ENCODE measurements at regions not wholly inside any gene's neighbourhood (a gene's known extent, or its start where the extent isn't known, plus 50 kb on each side); places are given as distances from the start of the nearest gene placed in this dataset.

DNA sequence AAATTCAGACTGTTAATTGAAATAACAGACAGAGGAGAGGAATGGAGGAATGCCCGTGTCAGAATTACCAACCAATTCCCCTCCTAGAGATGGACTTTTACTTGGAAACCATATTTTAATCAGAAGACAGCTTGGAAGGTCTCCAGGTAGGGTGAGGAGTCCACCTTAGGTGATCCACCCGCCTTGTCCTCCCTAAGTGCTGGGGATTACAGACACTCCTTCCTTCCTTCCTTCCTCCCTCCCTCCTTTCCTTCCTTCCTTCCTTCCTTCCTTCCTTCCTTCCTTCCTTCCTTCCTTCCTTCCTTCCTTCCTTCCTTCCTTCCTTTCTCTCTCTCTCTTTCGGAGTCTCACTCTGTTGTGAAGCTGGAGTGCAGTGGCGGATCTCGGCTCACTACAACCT, 328.0 kb downstream of the RAPGEF2 start:
- H3K4me2 ChIP-seq (ENCODE audit: low read length) = no peak overlapping the region
- H3K79me2 ChIP-seq = no peaks in the 10 kb centered on the region
- H3K36me3 ChIP-seq (ENCODE audit: control insufficient read depth, insufficient read depth, low read length) = no peaks in the 10 kb centered on the region
- TF ChIP-seq, protein P1, sequence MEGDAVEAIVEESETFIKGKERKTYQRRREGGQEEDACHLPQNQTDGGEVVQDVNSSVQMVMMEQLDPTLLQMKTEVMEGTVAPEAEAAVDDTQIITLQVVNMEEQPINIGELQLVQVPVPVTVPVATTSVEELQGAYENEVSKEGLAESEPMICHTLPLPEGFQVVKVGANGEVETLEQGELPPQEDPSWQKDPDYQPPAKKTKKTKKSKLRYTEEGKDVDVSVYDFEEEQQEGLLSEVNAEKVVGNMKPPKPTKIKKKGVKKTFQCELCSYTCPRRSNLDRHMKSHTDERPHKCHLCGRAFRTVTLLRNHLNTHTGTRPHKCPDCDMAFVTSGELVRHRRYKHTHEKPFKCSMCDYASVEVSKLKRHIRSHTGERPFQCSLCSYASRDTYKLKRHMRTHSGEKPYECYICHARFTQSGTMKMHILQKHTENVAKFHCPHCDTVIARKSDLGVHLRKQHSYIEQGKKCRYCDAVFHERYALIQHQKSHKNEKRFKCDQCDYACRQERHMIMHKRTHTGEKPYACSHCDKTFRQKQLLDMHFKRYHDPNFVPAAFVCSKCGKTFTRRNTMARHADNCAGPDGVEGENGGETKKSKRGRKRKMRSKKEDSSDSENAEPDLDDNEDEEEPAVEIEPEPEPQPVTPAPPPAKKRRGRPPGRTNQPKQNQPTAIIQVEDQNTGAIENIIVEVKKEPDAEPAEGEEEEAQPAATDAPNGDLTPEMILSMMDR (IDR thresholded peaks at IDR 0.05) = no peak
- H3K9ac ChIP-seq = no peak overlapping the region
- H3K27ac ChIP-seq = no peak overlapping the region
- H3K9me3 ChIP-seq (ENCODE audit: control insufficient read depth, low read length) = no peaks in the 10 kb centered on the region
- no peak overlapping the region for H2AFZ ChIP-seq
- H3K4me3 ChIP-seq (ENCODE audit: low read depth, low read length) = no peak overlapping the region
- H3K27me3 ChIP-seq (ENCODE audit: control insufficient read depth, insufficient read depth, low read length) = no peaks in the 10 kb centered on the region
- H3K4me1 ChIP-seq = no peaks in the 10 kb centered on the region

DNA sequence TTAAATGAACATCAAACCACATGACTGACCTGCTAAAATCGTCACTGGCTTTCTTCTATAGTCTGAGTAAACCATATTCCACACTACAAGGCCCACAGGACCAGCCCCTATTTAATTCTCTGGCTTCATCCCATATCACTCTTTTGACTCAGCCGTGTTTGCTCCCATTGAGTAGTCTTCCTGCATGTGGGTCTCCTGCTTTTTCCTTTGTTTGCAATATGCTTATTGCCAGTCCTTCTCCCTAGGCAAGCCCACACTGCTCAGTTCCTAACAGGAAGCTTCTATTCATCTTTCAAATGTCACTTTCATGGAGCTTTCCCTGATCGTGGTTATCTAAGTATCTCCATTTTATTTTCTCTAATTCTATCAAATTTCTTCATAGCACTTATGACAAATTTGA, 329.6 kb downstream of the RAPGEF2 start:
- H3K9me3 ChIP-seq (ENCODE audit: control insufficient read depth, low read length) = no peaks in the 10 kb centered on the region
- H2AFZ ChIP-seq = no peak overlapping the region
- no peak overlapping the region for H3K4me2 ChIP-seq (ENCODE audit: low read length)
- TF ChIP-seq, protein P1 (IDR thresholded peaks at IDR 0.05) = no peak
- no peaks in the 10 kb centered on the region for H3K36me3 ChIP-seq (ENCODE audit: control insufficient read depth, insufficient read depth, low read length)
- no peaks in the 10 kb centered on the region for H3K4me1 ChIP-seq
- no peak overlapping the region for H3K27ac ChIP-seq
- no peaks in the 10 kb centered on the region for H3K79me2 ChIP-seq
- H3K4me3 ChIP-seq (ENCODE audit: low read depth, low read length) = no peak overlapping the region
- no peak overlapping the region for H3K9ac ChIP-seq
- H3K27me3 ChIP-seq (ENCODE audit: control insufficient read depth, insufficient read depth, low read length) = no peaks in the 10 kb centered on the region

DNA sequence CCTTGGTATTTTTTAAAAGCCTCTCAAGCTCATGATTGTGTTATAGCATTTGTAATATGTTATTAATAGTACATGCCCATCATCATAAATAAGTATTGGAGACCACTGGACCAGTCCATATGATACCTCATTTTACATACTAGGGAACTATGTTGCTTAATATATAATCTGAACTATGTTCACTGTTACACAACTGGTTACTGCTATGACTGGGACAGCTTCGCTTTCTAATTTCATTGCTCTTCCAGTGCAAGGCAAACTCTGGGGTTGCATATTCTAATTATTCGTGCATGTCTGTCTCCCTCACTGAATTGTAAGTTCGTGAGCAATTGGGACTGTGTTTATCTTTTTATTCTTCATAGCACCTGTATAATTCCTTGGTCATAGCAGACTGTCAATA, 330.5 kb downstream of the RAPGEF2 start:
- no peaks in the 10 kb centered on the region for H3K79me2 ChIP-seq
- no peak overlapping the region for H3K27ac ChIP-seq
- no peaks in the 10 kb centered on the region for H3K36me3 ChIP-seq (ENCODE audit: control insufficient read depth, insufficient read depth, low read length)
- no peak overlapping the region for H3K4me3 ChIP-seq (ENCODE audit: low read depth, low read length)
- H3K4me1 ChIP-seq = no peaks in the 10 kb centered on the region
- H2AFZ ChIP-seq = no peak overlapping the region
- H3K27me3 ChIP-seq (ENCODE audit: control insufficient read depth, insufficient read depth, low read length) = no peaks in the 10 kb centered on the region
- TF ChIP-seq, protein P1 (IDR thresholded peaks at IDR 0.05) = no peak
- H3K4me2 ChIP-seq (ENCODE audit: low read length) = no peak overlapping the region
- no peak overlapping the region for H3K9ac ChIP-seq
- H3K9me3 ChIP-seq (ENCODE audit: control insufficient read depth, low read length) = no peaks in the 10 kb centered on the region

DNA sequence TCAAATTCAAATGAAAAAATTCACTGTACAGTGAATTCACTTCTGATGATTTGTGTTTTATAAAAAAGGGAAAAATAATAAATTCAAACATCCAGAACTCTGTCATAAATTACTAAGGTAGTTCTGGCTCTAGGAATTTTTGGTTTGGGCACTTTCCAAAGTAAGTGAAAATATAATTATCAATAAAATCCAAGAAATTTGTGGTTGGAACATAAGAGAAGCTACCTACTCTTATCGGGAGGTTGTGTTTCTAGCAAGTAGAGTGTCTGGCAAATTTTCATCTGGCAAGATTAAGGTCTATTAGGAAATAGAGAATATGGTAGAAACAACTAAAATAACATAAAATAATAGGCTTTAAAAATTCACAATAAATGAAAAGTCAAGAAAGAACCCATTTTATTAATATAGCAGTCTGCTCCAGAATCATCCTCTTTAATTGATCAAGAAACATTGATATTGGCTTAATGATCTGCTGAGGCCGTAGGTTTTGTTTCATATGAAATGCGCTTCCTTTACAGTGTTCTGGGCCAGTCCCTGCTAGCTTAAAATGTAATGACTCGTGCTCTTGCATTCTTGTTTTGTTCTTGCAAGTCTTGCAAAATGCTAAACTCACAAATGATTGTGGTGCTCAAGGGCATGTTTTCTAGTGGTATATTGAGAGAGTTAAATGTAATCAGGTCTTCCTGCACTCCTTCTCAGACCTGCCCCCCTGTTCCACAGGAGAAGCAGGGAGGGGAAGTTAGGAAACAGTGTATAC, 331.4 kb downstream of the RAPGEF2 start:
- H3K9ac ChIP-seq = no peak overlapping the region
- H3K9me3 ChIP-seq (ENCODE audit: control insufficient read depth, low read length) = no peaks in the 10 kb centered on the region
- no peaks in the 10 kb centered on the region for H3K27me3 ChIP-seq (ENCODE audit: control insufficient read depth, insufficient read depth, low read length)
- H3K36me3 ChIP-seq (ENCODE audit: control insufficient read depth, insufficient read depth, low read length) = no peaks in the 10 kb centered on the region
- no peak overlapping the region for H2AFZ ChIP-seq
- no peaks in the 10 kb centered on the region for H3K79me2 ChIP-seq
- no peak overlapping the region for H3K4me3 ChIP-seq (ENCODE audit: low read depth, low read length)
- TF ChIP-seq, protein P1 (IDR thresholded peaks at IDR 0.05) = no peak
- H3K4me1 ChIP-seq = no peaks in the 10 kb centered on the region
- no peak overlapping the region for H3K4me2 ChIP-seq (ENCODE audit: low read length)
- H3K27ac ChIP-seq = no peak overlapping the region

DNA sequence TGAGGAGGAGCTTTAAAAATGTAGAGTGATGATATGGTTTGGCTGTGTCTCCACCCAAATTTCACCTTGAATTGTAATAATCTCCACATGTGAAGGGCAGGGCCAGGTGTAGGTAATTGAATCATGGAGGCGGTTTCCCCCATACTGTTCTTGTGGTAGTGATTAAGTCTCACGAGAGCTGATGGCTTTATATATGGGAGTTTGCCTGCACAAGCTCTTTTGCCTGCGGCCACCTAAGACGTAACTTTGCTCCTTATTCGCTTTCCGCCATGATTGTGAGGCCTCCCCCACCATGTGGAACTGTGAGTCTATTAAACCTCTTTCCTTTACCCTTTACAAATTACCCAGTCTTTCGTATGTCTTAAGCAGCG, 332.0 kb downstream of the RAPGEF2 start:
- Histone ChIP-seq H3K27me3 (ENCODE audit: control insufficient read depth, insufficient read depth, low read length) (no peaks in the 10 kb centered on the region), H3K4me1 (no peaks in the 10 kb centered on the region), H3K36me3 (ENCODE audit: control insufficient read depth, insufficient read depth, low read length) (no peaks in the 10 kb centered on the region), H3K9ac (no peak overlapping the region), H3K4me2 (ENCODE audit: low read length) (no peak overlapping the region), H2AFZ (no peak overlapping the region), H3K4me3 (ENCODE audit: low read depth, low read length) (no peak overlapping the region), H3K79me2 (no peaks in the 10 kb centered on the region), H3K9me3 (ENCODE audit: control insufficient read depth, low read length) (no peaks in the 10 kb centered on the region), H3K27ac (no peak overlapping the region)
- TF ChIP-seq, protein P1 (IDR thresholded peaks at IDR 0.05) = no peak

All from parathyroid adenoma (tissue), 2 donors.